NCI-H146 treated with DMSO at 0.1 percent for 48 hours (cell line): ENCODE measurements at regions not wholly inside any gene's neighbourhood (a gene's known extent, or its start where the extent isn't known, plus 50 kb on each side); places are given as distances from the start of the nearest gene placed in this dataset.

ENCODE experiments used
- DNase-seq: peaks from one replicate; lab custom pipeline; 2025; ENCODE audit not compliant: unreplicated experiment; lab: John Stamatoyannopoulos, UW

DNA sequence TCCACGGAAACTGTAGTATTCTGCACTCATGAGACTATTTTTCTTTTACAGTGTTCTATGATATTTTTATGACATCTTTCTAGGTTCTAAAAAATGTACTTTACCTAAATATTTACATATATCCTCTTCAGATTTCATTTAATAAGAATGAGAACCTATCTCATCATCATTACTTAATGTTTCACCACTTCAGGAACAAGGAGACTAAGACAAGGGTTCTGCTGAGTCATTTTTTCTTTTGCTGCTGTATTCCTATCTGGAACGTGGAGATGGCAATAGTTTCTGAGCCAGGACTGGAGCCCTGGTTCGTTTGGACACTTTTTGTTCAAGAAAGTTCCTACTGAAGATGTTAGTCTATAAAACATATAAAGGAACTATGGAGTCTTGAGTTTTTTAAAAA, 258.2 kb upstream of the MAP3K1 start:
- DNase-seq, result no peak

DNA sequence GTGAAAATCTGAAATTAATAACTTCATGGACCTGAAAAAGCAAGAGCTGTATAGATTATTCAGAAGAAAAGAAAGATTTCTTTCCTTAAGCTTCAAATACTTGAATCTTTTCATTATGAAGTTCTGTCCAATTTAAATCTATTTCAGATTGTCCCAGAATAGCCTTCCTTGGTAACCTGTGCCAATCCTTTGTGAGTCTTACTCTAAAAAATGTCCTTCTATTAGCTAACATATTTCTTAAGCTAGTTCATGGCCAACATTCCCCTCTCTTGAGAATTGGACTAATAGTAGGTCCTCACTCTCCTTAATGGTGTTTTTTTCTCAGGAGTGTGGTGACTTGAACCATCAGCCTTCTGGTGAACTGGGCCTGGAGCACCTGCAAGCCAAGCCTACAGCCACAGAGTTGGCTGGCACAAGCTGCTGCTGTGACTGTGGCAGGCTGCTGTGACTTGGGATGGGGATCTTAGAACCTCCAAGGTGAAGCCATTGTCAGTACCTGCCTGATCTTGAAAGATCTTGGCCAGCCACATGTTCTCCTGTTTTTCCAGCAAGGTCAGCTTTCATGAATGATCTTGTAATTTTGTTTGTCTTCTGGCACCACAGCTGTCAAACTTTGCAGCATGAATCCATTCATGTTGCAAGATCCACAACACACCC, 262.6 kb upstream of the MAP3K1 start:
- DNase-seq, result no peak

DNA sequence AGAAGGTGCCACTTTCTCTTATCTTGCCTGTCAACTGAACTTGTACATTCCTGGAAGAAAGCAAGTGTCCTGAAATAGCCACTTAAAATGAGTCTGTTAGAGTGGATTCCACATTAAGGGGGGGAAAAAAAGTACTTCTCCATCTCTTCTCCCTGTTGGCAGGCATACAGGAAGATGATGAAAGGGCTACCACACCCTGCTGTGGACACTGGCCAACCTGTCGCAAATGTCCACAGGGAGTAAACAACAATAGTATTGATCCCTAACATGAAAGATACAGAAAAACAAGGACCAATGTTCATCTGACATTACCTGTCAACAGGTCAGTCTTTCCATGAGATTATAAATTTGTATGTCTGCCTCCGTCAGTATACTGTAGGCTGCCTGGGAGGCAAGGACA, 265.1 kb upstream of the MAP3K1 start:
- no peak for DNase-seq

DNA sequence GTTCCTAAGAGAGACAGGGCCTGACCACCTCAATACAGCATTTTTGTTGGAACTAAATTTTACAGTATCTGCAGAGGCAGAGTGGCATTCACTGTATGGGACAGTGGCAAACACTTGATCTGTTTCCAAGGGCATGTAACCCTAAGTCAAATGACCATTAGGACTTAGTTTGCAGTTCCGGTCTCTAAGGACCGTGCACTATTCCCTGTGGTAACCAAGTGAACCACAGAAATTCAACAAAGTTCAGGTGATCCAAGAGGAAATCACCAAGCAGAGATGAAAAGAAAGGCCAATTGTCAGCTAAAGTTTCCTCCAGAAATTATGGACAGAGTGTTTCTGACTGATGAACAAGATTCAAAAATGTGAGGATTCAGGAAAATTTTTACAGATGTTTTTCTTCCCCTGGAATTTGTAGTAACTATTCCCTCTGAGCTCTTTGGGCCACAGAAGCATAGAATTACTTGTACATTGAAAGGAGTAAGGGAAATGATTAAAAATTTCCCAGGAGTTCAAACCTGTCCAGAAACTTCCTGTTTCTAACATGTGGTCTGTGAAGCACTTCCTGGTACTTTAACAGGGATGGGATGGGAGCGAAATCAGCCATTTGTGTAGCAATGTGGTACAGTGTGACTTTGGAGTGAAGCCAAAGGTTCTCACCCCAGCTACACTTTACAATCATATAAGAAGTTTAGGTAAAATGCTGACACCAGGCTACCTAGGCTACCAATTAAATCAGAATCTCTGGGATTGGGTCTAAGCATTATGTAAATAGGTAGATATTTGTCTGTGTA, 266.1 kb upstream of the MAP3K1 start:
- DNase-seq, result no peak

DNA sequence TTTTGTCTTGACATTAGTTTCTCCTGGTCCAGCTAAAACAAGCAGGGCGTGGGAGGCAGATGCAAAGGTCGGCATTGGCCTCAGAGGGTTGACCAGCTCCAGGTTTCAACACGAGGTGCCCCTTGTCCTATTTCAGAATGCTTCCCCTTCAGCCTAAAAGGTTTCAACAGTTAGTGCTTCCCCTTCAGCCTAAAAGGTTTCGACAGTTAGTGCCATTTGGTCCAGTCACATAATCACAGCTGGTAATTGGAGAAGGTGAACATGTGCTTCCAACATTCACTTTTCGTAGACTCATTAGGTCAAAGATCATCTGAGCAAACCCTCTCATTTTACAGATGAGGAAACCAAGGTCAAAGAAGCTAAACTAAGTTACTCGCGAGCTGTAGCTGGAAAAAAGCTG, 270.3 kb upstream of the MAP3K1 start:
- DNase-seq, result no peak

DNA sequence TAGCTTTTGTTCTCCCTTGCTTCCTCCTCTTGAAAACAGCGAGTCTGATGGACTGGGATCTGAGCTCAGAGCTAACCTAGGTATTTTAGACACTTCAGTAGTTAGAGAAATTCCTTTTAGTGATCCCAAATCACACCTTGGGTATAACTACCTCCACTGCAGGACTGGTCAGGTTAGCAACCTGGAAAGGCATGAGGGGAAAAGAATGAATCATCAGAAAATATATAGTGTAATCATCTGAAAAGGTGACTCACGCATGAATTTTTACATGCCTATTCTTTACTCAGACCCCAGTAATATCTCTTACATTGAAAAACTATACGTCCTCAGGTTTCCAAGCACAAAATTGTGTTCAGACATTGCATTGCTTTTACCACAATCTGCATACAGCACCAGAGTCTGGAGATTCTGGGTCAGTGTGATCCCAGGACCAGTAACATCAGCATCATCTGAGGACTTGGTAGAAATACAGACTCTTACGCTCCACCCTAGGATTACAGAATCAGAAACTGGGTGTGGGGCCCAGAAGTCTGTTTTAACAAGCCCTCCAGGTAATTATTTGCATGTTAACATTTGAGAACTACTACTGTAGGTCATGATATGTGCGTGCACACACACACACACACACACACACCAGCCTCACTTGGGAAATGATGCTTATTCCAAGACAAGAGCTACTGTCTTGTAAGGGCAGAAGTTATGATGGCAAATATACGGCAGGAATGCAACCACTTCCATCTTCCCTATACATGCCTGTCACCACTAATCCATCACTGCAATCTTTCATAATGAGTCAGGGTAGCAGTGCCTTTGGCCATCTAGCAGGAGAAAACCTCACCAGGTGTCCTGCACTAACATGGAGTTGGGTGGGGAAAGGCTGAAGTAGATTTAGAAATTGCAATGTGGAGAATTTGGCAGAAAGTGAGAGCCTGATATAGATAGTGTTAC, 271.6 kb upstream of the MAP3K1 start:
- no peak for DNase-seq

DNA sequence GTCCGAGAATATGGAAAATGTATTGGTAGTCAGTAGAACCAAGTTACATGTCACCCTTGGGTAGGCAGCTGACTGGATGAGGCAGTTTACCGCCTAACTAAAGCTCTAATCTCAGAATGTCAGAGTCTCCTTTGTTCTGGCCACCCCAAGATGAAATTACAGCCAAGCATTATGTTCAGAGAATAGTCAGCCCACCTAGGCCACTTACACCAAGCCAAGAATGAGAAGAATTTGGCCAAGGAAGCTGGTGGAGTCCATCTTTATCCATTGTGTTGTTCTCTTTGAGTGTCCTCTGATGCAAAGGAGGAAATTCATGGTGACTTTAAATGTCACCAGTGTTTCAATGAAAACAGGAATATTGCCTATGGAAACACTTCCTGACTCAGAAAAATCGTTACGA, 275.1 kb upstream of the MAP3K1 start:
- DNase-seq, result no peak

DNA sequence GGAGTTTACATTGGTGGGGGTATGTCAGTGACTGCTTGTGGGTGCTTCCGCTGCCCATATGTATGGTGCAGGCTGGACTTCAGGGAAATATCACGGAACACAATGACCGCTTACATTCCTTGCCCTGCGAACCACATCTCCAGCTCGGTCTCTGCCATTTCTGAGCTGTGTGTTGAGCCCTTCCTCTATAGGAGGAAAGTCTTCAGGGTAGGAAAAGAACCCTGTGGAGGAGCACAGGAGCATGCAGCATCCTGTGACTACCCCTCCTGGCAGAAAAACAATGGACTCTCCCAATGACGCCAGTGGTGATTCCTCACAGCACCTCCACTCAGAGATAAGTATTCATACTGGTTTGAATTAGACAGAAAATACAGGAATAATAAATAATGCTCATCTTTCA, 276.8 kb upstream of the MAP3K1 start:
- no peak for DNase-seq

DNA sequence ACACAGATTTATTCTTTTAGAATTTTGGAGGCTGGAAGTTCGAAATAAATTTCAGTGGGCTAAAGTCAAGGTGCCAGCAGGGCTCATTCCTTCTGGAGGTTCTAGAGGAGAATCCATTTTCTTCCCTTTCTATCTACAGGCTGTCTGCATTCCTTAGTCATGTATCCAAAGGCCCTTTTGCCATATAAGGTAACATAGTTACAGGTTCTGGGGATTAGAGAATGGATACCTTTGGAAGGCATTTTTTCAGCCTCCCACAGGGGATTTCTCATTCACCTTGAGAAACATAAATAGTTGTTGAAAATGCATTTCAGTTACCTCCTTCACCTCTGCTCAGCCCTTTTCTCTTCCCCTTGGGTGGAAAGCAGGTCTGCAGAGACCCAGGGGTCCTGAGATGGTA, 280.0 kb upstream of the MAP3K1 start:
- no peak for DNase-seq

DNA sequence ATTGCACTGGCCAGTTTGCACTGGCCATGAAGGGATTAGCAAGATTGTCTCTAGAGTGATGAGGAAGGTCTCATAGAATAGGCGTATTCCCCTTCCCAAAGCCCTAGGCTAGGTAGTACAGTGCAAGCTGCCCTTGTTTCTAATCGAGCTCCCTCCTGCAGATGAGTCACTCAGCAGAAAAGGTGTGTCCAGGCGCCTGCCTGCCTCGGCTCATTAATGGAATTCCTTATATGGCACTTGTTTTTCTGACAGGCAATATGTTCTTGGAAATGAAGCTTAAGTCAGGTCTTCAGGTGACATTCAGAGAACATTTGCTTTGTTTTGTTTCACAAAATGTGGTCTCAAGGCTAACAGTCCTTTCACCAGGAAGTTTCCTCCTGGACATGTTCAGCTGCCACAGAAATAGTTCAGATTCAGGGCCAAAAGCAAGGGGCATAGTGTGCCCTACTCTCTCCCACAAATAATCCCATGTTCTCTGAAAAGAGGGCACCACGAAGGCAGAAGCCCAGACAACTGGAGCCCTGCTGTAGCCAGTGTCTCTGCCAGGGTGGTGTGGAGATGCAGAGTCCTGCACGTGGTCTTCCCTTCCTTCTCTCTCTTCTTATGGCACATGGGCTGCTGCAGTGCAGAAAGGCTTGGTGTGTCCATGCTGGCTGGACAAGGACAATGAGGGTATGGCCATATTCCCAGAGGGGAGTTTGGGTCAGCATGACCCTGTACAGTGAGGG, 281.1 kb upstream of the MAP3K1 start:
- no peak for DNase-seq

DNA sequence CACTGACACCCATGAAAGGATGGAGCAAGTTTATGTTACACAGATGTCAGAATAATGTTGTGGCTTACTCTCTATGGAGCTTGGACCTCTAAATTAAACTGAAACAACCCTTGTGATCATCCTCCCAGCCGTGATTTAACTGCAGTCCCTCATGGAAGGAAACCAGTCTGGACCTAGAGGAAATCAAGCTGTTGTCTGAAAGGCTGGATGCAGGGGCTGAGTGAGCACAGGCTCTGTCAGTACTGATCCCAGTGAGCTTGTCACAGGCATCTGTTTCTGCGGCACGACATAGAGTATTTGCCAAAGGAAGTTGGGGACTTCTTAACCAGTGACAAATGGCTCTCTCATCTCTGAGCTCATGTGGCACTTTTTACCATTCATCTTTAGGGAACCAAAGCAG, 282.9 kb upstream of the MAP3K1 start:
- no peak for DNase-seq

DNA sequence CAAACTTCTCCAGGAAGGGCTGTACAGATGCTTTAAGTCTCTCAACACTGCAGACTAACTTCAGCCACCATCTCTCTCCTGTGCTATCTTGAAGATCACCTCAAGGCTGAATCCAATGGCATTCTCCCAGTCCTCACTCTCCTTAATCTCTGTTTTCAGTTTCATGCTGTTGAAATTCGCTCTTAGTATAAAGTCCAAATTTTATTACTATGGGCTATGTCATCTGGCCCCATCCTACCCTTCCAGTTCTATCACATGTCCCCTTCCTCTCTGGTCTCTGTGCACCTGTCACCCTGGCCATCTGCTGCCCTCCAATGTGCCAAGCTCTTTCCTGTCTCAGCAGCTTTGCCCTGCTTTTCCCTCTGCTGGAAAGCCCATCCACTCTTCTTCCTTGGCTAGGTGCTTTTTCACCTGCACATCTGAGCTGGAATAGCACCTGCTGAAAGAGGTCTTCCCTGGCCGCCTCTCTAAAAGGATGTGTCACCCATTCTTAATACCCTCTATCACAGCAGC, 284.7 kb upstream of the MAP3K1 start:
- no peak for DNase-seq

DNA sequence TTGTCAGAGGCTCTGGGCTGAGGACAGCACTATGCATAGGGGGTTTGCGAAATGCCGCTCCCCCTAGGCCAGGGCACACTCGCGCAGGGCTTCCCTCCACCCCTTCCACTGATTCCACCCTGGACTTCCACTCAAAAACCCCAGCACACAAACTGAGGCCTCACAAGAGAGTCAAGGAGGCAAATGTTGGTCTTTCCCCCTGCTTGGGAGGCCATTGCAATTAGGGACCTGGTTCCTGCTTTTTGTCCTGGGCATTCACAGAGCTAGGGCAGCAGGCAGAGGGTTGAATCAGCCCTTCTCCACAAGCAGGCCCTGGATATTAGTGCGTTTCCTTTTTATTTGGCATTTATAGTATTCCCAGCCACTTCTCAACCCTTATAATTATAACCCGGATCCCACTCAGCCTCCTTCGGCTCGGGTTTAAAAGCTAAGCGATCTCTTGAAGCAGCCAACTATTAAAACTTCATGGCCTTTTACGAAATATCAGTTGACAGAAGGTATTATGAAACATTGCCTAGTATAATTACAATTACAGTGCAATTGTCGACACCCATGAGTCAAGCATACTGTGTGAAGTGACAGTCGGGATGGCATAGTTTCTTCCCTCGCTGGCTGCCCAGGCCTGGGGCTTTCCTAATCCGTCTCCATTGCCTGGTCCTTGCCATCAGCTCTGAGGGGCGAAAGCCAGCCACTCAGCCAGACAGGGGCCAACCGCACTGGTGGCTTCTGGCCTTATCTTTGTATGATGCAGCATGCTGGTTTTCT, 285.5 kb upstream of the MAP3K1 start:
- DNase-seq, result no peak

DNA sequence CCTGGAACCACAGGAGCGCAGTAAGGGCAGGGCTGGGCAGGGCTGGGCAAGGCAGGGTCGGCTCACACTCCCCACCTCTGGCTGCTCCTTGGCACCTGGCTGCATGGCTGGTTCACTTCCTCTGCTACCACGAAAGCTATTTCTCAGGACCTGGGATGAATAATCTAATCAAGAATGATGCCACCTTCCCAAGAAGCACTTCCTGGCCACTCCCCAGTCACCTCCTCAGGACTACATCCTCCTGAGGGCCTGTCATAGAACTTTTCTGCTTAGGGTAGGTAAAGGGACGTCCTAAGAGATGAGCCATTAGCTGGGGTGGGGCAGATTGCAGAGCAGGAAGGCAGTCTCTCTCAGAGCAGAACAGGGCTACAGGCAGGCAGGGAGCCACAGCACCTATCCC, 288.2 kb upstream of the MAP3K1 start:
- no peak for DNase-seq

DNA sequence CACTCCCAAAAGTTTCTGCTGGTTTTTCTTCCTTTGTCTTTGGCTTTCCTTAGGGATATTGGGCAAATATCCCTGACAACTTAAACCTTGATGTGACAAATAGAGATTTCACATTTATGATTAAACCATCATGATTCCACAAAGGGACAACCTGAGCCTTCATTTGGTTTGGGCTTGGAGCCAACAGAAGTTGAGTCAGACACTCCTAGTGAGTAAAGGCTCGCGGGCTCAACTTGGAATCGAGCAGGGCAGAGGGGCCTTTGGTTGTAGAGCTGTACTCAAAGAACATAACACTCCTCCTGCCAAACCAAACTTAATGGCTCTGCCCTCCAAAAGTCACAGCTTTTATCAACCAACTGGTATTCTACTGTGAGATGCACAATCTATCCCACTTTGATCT, 290.2 kb upstream of the MAP3K1 start:
- no peak for DNase-seq

DNA sequence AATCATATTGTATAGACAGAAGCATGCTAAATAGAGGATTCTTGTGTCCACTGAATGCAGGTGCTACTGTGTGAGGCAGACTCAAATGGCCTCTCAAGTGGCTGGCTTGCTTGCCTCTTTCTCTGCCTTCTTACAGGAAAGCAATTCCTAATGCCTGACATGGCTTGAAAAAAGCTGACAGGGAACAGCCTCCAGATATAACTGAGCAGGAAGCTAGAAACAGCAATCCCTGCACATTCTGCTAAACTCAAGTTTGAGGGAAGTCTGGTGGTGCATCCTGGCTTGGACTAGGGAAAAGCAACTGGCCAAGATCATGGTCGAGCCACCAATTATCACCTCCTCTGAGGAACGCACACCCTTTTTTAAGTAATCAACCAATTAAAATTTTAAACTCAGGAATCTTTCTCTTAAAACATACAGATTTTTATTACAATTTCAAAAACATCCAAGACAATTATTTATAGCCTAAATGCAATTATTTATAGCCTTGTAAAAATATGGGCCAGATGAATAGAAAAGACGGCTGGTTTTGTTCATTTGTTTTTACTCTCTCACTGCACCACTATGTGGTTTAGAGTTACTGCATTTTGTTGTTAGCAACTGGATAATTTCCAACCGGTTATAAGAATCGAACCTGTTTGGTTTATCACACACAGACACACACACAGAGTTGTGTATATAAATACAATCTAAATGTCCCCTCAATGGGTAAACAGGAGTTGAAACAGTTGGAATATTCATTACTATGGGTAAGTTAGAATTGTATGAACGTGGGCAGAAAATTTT, 290.9 kb upstream of the ANKRD55 start:
- DNase-seq, result no peak

DNA sequence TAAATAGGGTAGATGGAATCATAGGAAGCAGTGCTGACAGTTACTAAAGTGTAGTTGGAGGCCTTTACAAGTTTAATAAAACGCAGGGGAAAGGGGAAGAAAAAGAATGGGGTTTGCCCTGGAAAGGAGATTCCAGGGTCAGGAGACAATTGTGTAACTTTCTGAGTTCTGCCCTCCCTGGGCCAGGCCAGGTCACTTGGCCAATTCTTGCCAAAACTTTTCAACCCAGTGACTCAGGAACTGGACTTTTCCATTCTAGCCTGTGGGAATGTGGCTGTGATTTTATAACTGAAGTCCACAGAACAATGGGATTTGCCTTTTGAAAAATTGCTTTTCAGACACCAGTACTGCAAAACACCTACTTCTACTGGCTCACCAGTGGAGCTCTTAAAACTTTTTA, 289.8 kb upstream of the ANKRD55 start:
- DNase-seq, result no peak

DNA sequence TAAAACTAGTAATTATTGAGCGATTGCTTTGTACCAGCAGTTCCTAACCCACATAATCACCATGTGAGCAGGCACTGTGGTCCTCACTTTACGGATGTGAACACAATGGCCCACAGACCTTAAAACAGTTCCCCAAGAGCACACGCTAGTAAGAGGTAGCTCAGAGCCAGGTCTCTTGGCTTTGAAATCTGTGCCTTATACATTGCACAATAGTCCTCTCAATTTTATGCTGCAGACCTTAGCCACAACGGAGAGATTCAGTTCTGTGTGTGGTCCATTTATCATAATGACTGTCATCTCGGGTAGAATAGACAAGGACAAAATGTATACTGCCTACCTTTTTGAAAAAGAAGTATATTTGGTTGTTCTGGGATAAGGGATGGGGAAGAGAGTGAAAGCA, 289.0 kb upstream of the ANKRD55 start:
- no peak for DNase-seq

DNA sequence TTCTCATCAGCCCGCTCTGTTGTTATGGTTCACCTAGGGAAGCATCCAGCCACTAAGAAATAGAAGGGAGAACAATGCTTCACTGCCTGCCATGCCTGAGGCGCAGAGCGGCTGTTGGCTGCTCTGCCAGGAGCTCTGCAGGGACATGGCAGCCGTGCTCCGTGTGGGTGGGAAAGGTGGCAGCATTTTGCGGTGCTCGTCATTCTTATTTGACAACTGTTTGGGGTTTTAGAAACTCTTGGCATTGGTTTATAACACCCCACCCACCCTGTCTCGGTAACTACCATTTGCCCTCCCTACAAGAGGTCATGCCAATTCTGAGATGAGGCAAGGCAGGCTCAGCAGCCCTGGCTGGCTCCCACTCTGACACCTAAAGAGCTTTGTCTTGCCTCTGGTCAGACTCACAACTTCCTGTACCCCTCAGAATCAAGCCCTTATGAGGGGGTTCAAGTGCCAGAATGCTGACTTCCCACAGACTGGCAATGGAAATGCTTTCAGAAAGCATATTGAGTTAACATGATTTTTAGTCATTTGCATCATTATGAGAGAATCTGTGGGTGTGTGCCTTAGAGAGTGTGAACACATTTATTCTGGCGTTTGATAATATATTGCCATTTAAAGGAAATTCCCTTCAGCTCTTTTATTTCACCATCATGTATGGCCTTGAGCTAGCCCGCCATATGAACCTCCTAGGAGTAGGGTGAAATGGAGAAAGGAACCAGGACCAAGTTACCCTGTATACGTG, 288.0 kb upstream of the ANKRD55 start:
- no peak for DNase-seq
